WERI-Rb-1 (cell line): ENCODE measurements at regions not wholly inside any gene's neighbourhood (a gene's known extent, or its start where the extent isn't known, plus 50 kb on each side); places are given as distances from the start of the nearest gene placed in this dataset.

ENCODE experiments used
- DNase-seq: peaks from one replicate; pipeline ENCODE4 v3.0.0-alpha.2; 2020
- H3K27ac ChIP-seq: fragments of 250-450 bp; sonication (Bioruptor Pico); 2 replicates; pipeline ENCODE4 v1.5.1; 2020; ENCODE audit warnings: mild to moderate bottlenecking, moderate library complexity
- H3K27me3 ChIP-seq: fragments of 250-450 bp; sonication (Bioruptor Pico); 2 replicates; pipeline ENCODE4 v1.5.1; 2021; ENCODE audit warnings: mild to moderate bottlenecking, low read depth, moderate library complexity; ENCODE audit not compliant: insufficient read depth, severe bottlenecking
- H3K36me3 ChIP-seq: fragments of 250-450 bp; sonication (Bioruptor Pico); 2 replicates; pipeline ENCODE4 v1.5.1; 2020; ENCODE audit warnings: mild to moderate bottlenecking, moderate library complexity
- H3K4me3 ChIP-seq: 2 replicates; pipeline ENCODE4 v1.5.1; 2011; ENCODE audit warnings: low read depth, mild to moderate bottlenecking, control low read depth, low read length
- H3K9me3 ChIP-seq: fragments of 250-450 bp; sonication (Bioruptor Pico); 2 replicates; pipeline ENCODE4 v1.5.1; 2021; ENCODE audit warnings: mild to moderate bottlenecking, moderate library complexity; ENCODE audit not compliant: severe bottlenecking
- CTCF ChIP-seq: IDR thresholded peaks from 2 replicates; pipeline ENCODE4 v1.5.1; 2011; ENCODE audit warnings: low read depth, mild to moderate bottlenecking, control low read depth, inconsistent platforms, low read length

- no peak overlapping the region for H3K27ac ChIP-seq
- no peak for DNase-seq
- TF ChIP-seq CTCF, result no peak
- no peaks in the 10 kb centered on the region for H3K36me3 ChIP-seq
- H3K9me3 ChIP-seq, result peaks cover 3% of the 10 kb centered on the region
- no peak overlapping the region for H3K4me3 ChIP-seq
- peaks cover 90% of the 10 kb centered on the region for H3K27me3 ChIP-seq
Measured at GRCh38 chr4:188305690-188306089, 166.4 kb downstream of the TRIML1 start.

GRCh38 chr4:188307591-188307990, 168.3 kb downstream of the TRIML1 start:
- Histone ChIP-seq H3K27me3 (peaks cover 84% of the 10 kb centered on the region), H3K9me3 (no peaks in the 10 kb centered on the region), H3K4me3 (no peak overlapping the region), H3K36me3 (no peaks in the 10 kb centered on the region), H3K27ac (no peak overlapping the region)
- no peak for TF ChIP-seq CTCF
- no peak for DNase-seq

GRCh38 chr4:188308142-188308541, 168.9 kb downstream of the TRIML1 start:
- no peak for DNase-seq
- no peak overlapping the region for H3K4me3 ChIP-seq
- H3K27ac ChIP-seq, result no peak overlapping the region
- H3K36me3 ChIP-seq, result no peaks in the 10 kb centered on the region
- TF ChIP-seq CTCF, result no peak
- H3K9me3 ChIP-seq, result no peaks in the 10 kb centered on the region
- H3K27me3 ChIP-seq, result peaks cover 81% of the 10 kb centered on the region

- Histone ChIP-seq H3K9me3 (peaks cover 7% of the 10 kb centered on the region), H3K36me3 (no peaks in the 10 kb centered on the region), H3K27ac (no peak overlapping the region), H3K27me3 (peaks cover 66% of the 10 kb centered on the region), H3K4me3 (no peak overlapping the region)
- no peak for TF ChIP-seq CTCF
- no peak for DNase-seq
Measured at GRCh38 chr4:188316391-188316790, 177.2 kb downstream of the TRIML1 start.

- Histone ChIP-seq H3K27me3 (peaks cover 75% of the 10 kb centered on the region), H3K4me3 (no peak overlapping the region), H3K27ac (no peak overlapping the region), H3K9me3 (no peaks in the 10 kb centered on the region), H3K36me3 (no peaks in the 10 kb centered on the region)
- no peak for TF ChIP-seq CTCF
- no peak for DNase-seq
Measured at GRCh38 chr4:188328966-188329365, 189.7 kb downstream of the TRIML1 start.

GRCh38 chr4:188329521-188329920, 190.3 kb downstream of the TRIML1 start:
- Histone ChIP-seq H3K27ac (no peak overlapping the region), H3K9me3 (no peaks in the 10 kb centered on the region), H3K27me3 (peaks cover 74% of the 10 kb centered on the region), H3K4me3 (no peak overlapping the region), H3K36me3 (no peaks in the 10 kb centered on the region)
- DNase-seq, result no peak
- TF ChIP-seq CTCF, result no peak
